Left lung (tissue), 4 donors: ENCODE measurements at regions not wholly inside any gene's neighbourhood (a gene's known extent, or its start where the extent isn't known, plus 50 kb on each side); places are given as distances from the start of the nearest gene placed in this dataset.

Experiments
- ATAC-seq: fragments of 200-7000 bp; cut with Tn5 transposase; one replicate; pipeline ENCODE4 v1.9.1; 2020; ENCODE audit warnings: moderate library complexity
- DNase-seq, 4 donors: peaks; one replicate each; pipeline ENCODE4 v3.0.0-alpha.2; 2013 to 2020
- H3K27ac ChIP-seq, 2 donors: fragments of 200-600 bp; sonication (generic) in 1 of 2; one replicate each; pipeline versions ENCODE4 v1.5.0 to v1.8.0; 2020 to 2021
- H3K27me3 ChIP-seq, 2 donors: fragments of 200-600 bp; sonication (generic) in 1 of 2; one replicate each; pipeline versions ENCODE4 v1.5.0 to v1.8.0; 2020 to 2021
- H3K36me3 ChIP-seq, 2 donors: fragments of 200-600 bp; sonication (generic) in 1 of 2; one replicate each; pipeline versions ENCODE4 v1.5.0 to v1.8.0; 2020 to 2021
- H3K4me1 ChIP-seq, 2 donors: fragments of 200-600 bp; one replicate each; pipeline ENCODE4 v1.8.0; 2021
- H3K4me3 ChIP-seq, 2 donors: fragments of 200-600 bp; sonication (generic) in 1 of 2; one replicate each; pipeline versions ENCODE4 v1.5.0 to v1.8.0; 2020 to 2021; ENCODE audit warnings: mild to moderate bottlenecking in 1 of 2
- H3K9me3 ChIP-seq, 2 donors: fragments of 200-600 bp; sonication (generic) in 1 of 2; one replicate each; pipeline versions ENCODE4 v1.5.0 to v1.8.0; 2020 to 2021
- intact Hi-C, 2 donors: fragments of 100-400 bp; cut with DNase I; formaldehyde crosslinking; loops; one replicate each; pipeline versions ENCODE4 v1.11.2 to v1.14.2; 2022
- TF ChIP-seq, protein P1 (sequence below), 2 donors: fragments of 200-600 bp; sonication (generic) in 1 of 2; IDR thresholded peaks; one replicate each; pipeline versions ENCODE4 v1.5.0 to v1.8.0; 2021; ENCODE audit warnings: antibody characterized with exemption in 2 of 2
- donor health status: DM: no; HTN: yes; CAD: no.
- donor health status: DM: no; HTN: no; CAD: no.

- Histone ChIP-seq H3K4me1 (peaks cover 0 to 23% of the 10 kb centered on the region in 2 donors), H3K36me3 (no peaks in the 10 kb centered on the region), H3K27ac (peak overlapping the region; percentile 75 to 81), H3K9me3 (peaks cover 0 to 16% of the 10 kb centered on the region in 2 donors), H3K27me3 (no peaks in the 10 kb centered on the region), H3K4me3 (no peak overlapping the region)
- intact Hi-C loops, result no loop called here
- DNase-seq, result peak in 1 of 4 donors; percentile 7
- peak; percentile 62 for ATAC-seq
- TF ChIP-seq, protein P1, sequence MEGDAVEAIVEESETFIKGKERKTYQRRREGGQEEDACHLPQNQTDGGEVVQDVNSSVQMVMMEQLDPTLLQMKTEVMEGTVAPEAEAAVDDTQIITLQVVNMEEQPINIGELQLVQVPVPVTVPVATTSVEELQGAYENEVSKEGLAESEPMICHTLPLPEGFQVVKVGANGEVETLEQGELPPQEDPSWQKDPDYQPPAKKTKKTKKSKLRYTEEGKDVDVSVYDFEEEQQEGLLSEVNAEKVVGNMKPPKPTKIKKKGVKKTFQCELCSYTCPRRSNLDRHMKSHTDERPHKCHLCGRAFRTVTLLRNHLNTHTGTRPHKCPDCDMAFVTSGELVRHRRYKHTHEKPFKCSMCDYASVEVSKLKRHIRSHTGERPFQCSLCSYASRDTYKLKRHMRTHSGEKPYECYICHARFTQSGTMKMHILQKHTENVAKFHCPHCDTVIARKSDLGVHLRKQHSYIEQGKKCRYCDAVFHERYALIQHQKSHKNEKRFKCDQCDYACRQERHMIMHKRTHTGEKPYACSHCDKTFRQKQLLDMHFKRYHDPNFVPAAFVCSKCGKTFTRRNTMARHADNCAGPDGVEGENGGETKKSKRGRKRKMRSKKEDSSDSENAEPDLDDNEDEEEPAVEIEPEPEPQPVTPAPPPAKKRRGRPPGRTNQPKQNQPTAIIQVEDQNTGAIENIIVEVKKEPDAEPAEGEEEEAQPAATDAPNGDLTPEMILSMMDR (IDR thresholded peaks at IDR 0.05), result no peak
Measured at GRCh38 chr2:61671561-61672315, 133.6 kb upstream of the XPO1 start.

- ATAC-seq (peak; percentile 80), DNase-seq (peak in 1 of 4 donors; percentile 15)
- intact Hi-C loops, result no loop called here
- Histone ChIP-seq H3K4me3 (peak overlapping the region in 1 of 2 donors; percentile 7), H3K4me1 (peaks cover 0 to 23% of the 10 kb centered on the region in 2 donors), H3K27me3 (no peaks in the 10 kb centered on the region), H3K27ac (peak overlapping the region; percentile 75 to 81), H3K36me3 (no peaks in the 10 kb centered on the region), H3K9me3 (peaks cover 0 to 16% of the 10 kb centered on the region in 2 donors)
- TF ChIP-seq, protein P1 (IDR thresholded peaks at IDR 0.05), result no peak
Measured at GRCh38 chr2:61670591-61671501, 132.7 kb upstream of the XPO1 start.

DNA sequence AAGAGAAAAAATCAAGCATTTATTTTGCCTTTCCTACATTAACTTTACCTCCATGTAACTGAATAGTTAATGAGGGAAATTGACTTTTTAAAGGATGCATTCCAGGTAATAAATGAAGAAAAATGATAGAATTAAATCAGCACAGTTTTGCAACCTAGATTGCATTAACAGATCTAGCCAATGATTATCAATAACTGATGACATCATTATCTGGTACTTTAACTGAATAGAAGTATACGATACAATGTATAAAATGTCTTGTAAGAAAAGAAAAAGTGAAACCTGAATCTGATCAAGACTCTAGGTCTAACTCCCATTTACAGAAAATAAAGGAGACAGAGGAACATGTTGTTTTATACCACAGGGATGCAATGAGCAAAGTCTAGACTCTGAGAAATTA is 126.0 kb upstream of the XPO1 start:
- TF ChIP-seq, protein P1 (IDR thresholded peaks at IDR 0.05), result no peak
- ATAC-seq (no peak), DNase-seq (no peak)
- Histone ChIP-seq H3K4me1 (no peaks in the 10 kb centered on the region), H3K4me3 (no peak overlapping the region), H3K27ac (no peak overlapping the region), H3K27me3 (no peaks in the 10 kb centered on the region), H3K36me3 (no peaks in the 10 kb centered on the region), H3K9me3 (no peaks in the 10 kb centered on the region)
- intact Hi-C loops, result no loop called here

GRCh38 chr2:61662990-61663389 is 124.8 kb upstream of the XPO1 start:
- H3K36me3 ChIP-seq, result no peaks in the 10 kb centered on the region
- H3K4me3 ChIP-seq, result no peak overlapping the region
- no peaks in the 10 kb centered on the region for H3K9me3 ChIP-seq
- H3K4me1 ChIP-seq, result no peaks in the 10 kb centered on the region
- intact Hi-C loops, result no loop called here
- H3K27me3 ChIP-seq, result no peaks in the 10 kb centered on the region
- ATAC-seq (no peak), DNase-seq (no peak)
- TF ChIP-seq, protein P1 (IDR thresholded peaks at IDR 0.05), result no peak
- H3K27ac ChIP-seq, result no peak overlapping the region
